ENCODE measurements at regions not wholly inside any gene's neighbourhood (a gene's known extent, or its start where the extent isn't known, plus 50 kb on each side); places are given as distances from the start of the nearest gene placed in this dataset.
A peak's percentile ranks its signal among the peaks of the same experiment; 100 is the strongest.

GRCh38 chr2:223232285-223232684 lies 180.3 kb downstream of the KCNE4 start:
- no peak overlapping the region for H3K4me2 ChIP-seq
- ChIA-PET POLR2A (no interaction called here), CTCF (interaction anchor here (0.6 to 1.4 kb wide), 2 partner anchors 15 to 227 kb away, joined by 3 read pairs; no protein-coding TSS in a partner anchor)
- H3K27me3 ChIP-seq (ENCODE audit: insufficient read depth) = no peaks in the 10 kb centered on the region
- no peak overlapping the region for H3K27ac ChIP-seq (ENCODE audit: low read depth in 2 of 2, low read length in 1 of 2)
- DNase-seq = no peak
- 64% methylated on average over 1 of the region's 1 CpG for WGBS (ENCODE audit: low lambda C conversion rate)
- H3K9me3 ChIP-seq = no peaks in the 10 kb centered on the region
- H3K4me3 ChIP-seq (ENCODE audit: low read depth in 2 of 2, low read length in 1 of 2) = no peak overlapping the region
- no peaks in the 10 kb centered on the region for H3K79me2 ChIP-seq (ENCODE audit: insufficient read depth)
- no peaks in the 10 kb centered on the region for H3K9me2 ChIP-seq
- peaks cover 7% of the 10 kb centered on the region for H3F3A ChIP-seq (replicated peaks; ENCODE audit: insufficient read depth)
- no peaks in the 10 kb centered on the region for H3K36me3 ChIP-seq (replicated peaks in 1 of 2; ENCODE audit: control insufficient read depth in 1 of 2, insufficient read depth in 2 of 2, low read length in 1 of 2)
- no peak overlapping the region for H2AFZ ChIP-seq (ENCODE audit: low read depth)
- TF ChIP-seq EP300 (IDR thresholded peaks at IDR 0.05; ENCODE audit: borderline replicate concordance in 1 of 2, low read depth in 1 of 2, low read length in 1 of 2) (no peak), RFX5 (IDR thresholded peaks at IDR 0.05; ENCODE audit: low read length) (no peak), MXI1 (IDR thresholded peaks at IDR 0.05; ENCODE audit: low read depth, low read length) (no peak), IRF3 (IDR thresholded peaks at IDR 0.05; ENCODE audit: low read depth, low read length) (no peak), ZBTB33 (IDR thresholded peaks at IDR 0.05; ENCODE audit: borderline replicate concordance, low read depth) (no peak), USF1 (IDR thresholded peaks at IDR 0.05; ENCODE audit: borderline replicate concordance, low read depth) (no peak), CTCF (IDR thresholded peaks at IDR 0.05) (no peak), RAD21 (IDR thresholded peaks at IDR 0.05; ENCODE audit: low read length) (no peak)
- H3K9ac ChIP-seq = no peak overlapping the region
- no peaks in the 10 kb centered on the region for H4K20me1 ChIP-seq (ENCODE audit: insufficient read depth)
- peaks cover 8% of the 10 kb centered on the region in 2 experiments; a peak in 3 of 4 replicates for H3K4me1 ChIP-seq (ENCODE audit: control insufficient read depth in 1 of 2, insufficient read depth in 2 of 2, low read depth in 1 of 2, low read length in 1 of 2)

GRCh38 chr2:223232896-223233295 lies 180.9 kb downstream of the KCNE4 start:
- Histone ChIP-seq H3F3A (replicated peaks; ENCODE audit: insufficient read depth) (peaks cover 7% of the 10 kb centered on the region), H3K27me3 (ENCODE audit: insufficient read depth) (no peaks in the 10 kb centered on the region), H2AFZ (ENCODE audit: low read depth) (0 out of 2 replicates have a peak overlapping the region, but pooled peaks have one; percentile 23), H3K9me3 (no peaks in the 10 kb centered on the region), H3K79me2 (ENCODE audit: insufficient read depth) (no peaks in the 10 kb centered on the region), H3K27ac (ENCODE audit: low read depth in 2 of 2, low read length in 1 of 2) (no peak overlapping the region), H3K9ac (no peak overlapping the region), H3K9me2 (no peaks in the 10 kb centered on the region), H3K4me2 (no peak overlapping the region), H3K4me3 (ENCODE audit: low read depth in 2 of 2, low read length in 1 of 2) (no peak overlapping the region), H3K36me3 (replicated peaks in 1 of 2; ENCODE audit: control insufficient read depth in 1 of 2, insufficient read depth in 2 of 2, low read length in 1 of 2) (no peaks in the 10 kb centered on the region), H3K4me1 (ENCODE audit: control insufficient read depth in 1 of 2, insufficient read depth in 2 of 2, low read depth in 1 of 2, low read length in 1 of 2) (peaks cover 8% of the 10 kb centered on the region in 2 experiments; a peak in 3 of 4 replicates), H4K20me1 (ENCODE audit: insufficient read depth) (no peaks in the 10 kb centered on the region)
- DNase-seq = no peak
- ChIA-PET POLR2A (no interaction called here), CTCF (interaction anchor here (1.4 kb wide), 1 partner anchor 14 kb away, joined by 3 read pairs; no protein-coding TSS in a partner anchor)
- 74% methylated on average over 2 of the region's 2 CpGs for WGBS (ENCODE audit: low lambda C conversion rate)
- TF ChIP-seq USF1 (IDR thresholded peaks at IDR 0.05; ENCODE audit: borderline replicate concordance, low read depth) (no peak), SMC3 (IDR thresholded peaks at IDR 0.05; ENCODE audit: low read depth, low read length) (no peak), USF2 (IDR thresholded peaks at IDR 0.05; ENCODE audit: borderline replicate concordance, low read depth, low read length) (no peak), NRF1 (IDR thresholded peaks at IDR 0.05; ENCODE audit: low read depth, low read length) (no peak), JUND (IDR thresholded peaks at IDR 0.05) (no peak), CHD2 (IDR thresholded peaks at IDR 0.05; ENCODE audit: low read length, partially characterized antibody) (no peak), FOSL2 (IDR thresholded peaks at IDR 0.05; ENCODE audit: borderline replicate concordance, low read depth) (no peak), ZBTB33 (IDR thresholded peaks at IDR 0.05; ENCODE audit: borderline replicate concordance, low read depth) (no peak), YY1 (IDR thresholded peaks at IDR 0.05; ENCODE audit: low read depth) (no peak), RAD21 (IDR thresholded peaks at IDR 0.05; ENCODE audit: low read length) (no peak), POLR2AphosphoS5 (IDR thresholded peaks at IDR 0.05; ENCODE audit: low read depth, low read length) (no peak), GATA2 (CRISPR knock-in tag; IDR thresholded peaks at IDR 0.05) (no peak)

All from SK-N-SH (cell line).